Right lobe of liver (tissue), 4 donors: ENCODE measurements at regions not wholly inside any gene's neighbourhood (a gene's known extent, or its start where the extent isn't known, plus 50 kb on each side); places are given as distances from the start of the nearest gene placed in this dataset.

Source experiments
- POLR2A ChIP-seq: fragments of 450-650 bp; IDR thresholded peaks from one replicate; pipeline ENCODE4 v1.6.1; 2017; ENCODE audit warnings: antibody characterized with exemption, mild to moderate bottlenecking
- TF ChIP-seq, protein P1 (sequence below), 4 donors: fragments of 200-600 bp in 3 of 4; fragments of 450-650 bp in 1 of 4; IDR thresholded peaks; one replicate each; pipeline versions ENCODE4 v1.5.1 to v1.8.0; 2016 to 2022; ENCODE audit warnings: antibody characterized with exemption in 4 of 4, mild to moderate bottlenecking in 2 of 4
- donor health status: DM: no; HTN: no; CAD: no.
- donor health status: DM: no; HTN: no; CAD: no.
- donor health status: DM: no; HTN: yes; CAD: no.

DNA sequence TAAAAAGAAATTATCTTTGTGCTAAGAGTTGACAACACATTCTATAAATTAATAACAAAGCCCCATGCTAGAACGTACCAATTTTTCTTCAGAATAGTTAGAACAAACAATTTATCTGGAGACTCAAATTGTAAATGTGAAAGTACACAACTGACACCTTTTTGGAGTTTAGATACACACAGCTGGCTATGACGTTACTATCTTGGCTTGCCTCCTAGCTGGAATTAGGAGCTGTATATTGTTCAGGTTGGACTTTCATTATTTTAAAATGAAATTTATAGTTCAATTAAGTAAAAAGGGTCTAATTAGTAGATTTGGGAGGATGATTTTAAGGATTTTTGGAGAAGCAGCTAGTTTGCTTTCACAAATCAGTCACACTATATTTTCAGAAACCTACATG lies 393.9 kb upstream of the RIOK2 start:
- TF ChIP-seq, protein P1, sequence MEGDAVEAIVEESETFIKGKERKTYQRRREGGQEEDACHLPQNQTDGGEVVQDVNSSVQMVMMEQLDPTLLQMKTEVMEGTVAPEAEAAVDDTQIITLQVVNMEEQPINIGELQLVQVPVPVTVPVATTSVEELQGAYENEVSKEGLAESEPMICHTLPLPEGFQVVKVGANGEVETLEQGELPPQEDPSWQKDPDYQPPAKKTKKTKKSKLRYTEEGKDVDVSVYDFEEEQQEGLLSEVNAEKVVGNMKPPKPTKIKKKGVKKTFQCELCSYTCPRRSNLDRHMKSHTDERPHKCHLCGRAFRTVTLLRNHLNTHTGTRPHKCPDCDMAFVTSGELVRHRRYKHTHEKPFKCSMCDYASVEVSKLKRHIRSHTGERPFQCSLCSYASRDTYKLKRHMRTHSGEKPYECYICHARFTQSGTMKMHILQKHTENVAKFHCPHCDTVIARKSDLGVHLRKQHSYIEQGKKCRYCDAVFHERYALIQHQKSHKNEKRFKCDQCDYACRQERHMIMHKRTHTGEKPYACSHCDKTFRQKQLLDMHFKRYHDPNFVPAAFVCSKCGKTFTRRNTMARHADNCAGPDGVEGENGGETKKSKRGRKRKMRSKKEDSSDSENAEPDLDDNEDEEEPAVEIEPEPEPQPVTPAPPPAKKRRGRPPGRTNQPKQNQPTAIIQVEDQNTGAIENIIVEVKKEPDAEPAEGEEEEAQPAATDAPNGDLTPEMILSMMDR (IDR thresholded peaks at IDR 0.05): no peak
- no peak for TF ChIP-seq POLR2A
